RPMI8226 (cell line): ENCODE measurements at regions not wholly inside any gene's neighbourhood (a gene's known extent, or its start where the extent isn't known, plus 50 kb on each side); places are given as distances from the start of the nearest gene placed in this dataset.
"Not testable (repeated sequence)": the region's sequence is repeated elsewhere in the genome, so short reads cannot be mapped to it uniquely, and the experiment has no call there.

Source experiments
- DNase-seq: peaks from one replicate; pipeline ENCODE4 v3.0.0-alpha.2; 2015

GRCh38 chr3:82739390-82739789 lies 977.9 kb upstream of the GBE1 start:
- no peak for DNase-seq

- DNase-seq = peak; percentile 22
These were observed 975.3 kb upstream of the GBE1 start for GRCh38 chr3:82736696-82737277.

- DNase-seq = no peak
These were observed 953.8 kb upstream of the GBE1 start for GRCh38 chr3:82715091-82715856.

GRCh38 chr3:82707035-82707434 lies 945.6 kb upstream of the GBE1 start:
- no peak for DNase-seq

- no peak for DNase-seq
These were observed 924.3 kb upstream of the GBE1 start for GRCh38 chr3:82685761-82686160.

- DNase-seq = no peak
These were observed 915.0 kb upstream of the GBE1 start for GRCh38 chr3:82676356-82677026.

- no peak for DNase-seq
These were observed 911.5 kb upstream of the GBE1 start for GRCh38 chr3:82672966-82673365.

GRCh38 chr3:82671466-82671865 lies 910.0 kb upstream of the GBE1 start:
- DNase-seq = no peak

- no peak for DNase-seq
These were observed 893.3 kb upstream of the GBE1 start for GRCh38 chr3:82654708-82655107.

DNA sequence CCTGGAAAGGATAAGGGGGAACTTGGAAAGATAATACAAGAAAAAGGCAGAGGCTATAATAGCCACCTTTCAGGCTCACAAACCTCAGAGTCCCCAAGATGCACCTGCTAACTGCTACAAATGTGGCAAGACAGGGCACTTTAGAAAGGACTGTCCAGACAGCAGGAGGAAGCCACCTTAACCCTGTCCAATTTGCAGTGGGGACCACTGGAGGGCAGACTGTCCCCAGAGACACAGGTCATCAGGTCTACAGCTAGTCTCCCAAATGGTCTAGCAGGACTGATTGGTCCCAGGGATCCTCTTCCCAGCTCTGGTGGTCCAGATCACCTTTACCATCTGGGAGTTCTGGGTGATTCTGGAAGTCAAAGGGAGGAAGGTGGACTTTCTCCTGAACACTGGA lies 882.5 kb upstream of the GBE1 start:
- DNase-seq = peak; percentile 9

GRCh38 chr3:82641701-82642100 lies 880.3 kb upstream of the GBE1 start:
- DNase-seq = no peak

GRCh38 chr3:82640254-82640653 lies 878.8 kb upstream of the GBE1 start:
- no peak for DNase-seq

DNA sequence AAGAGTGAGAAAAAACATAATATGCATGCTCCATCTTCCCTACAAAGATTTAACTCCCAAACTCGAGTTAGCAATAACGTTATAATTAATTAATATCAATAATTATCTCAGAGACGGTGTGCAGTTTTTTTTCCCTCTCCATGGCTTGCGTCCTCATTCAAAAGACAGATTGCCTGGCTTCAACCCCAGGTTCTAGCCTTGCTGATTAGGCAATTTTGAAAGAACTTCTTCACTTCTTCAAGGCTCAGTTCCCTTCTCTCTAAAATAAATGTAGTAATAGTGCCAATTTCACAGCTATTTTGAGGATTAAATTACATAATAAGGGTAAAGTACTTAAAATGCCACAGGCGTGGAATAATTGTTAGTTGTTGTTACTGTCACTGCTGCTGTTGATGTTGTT lies 876.1 kb upstream of the GBE1 start:
- no peak for DNase-seq

- DNase-seq = no peak
These were observed 874.7 kb upstream of the GBE1 start for GRCh38 chr3:82636177-82636576.

GRCh38 chr3:82633319-82633718 lies 871.9 kb upstream of the GBE1 start:
- DNase-seq = no peak

DNA sequence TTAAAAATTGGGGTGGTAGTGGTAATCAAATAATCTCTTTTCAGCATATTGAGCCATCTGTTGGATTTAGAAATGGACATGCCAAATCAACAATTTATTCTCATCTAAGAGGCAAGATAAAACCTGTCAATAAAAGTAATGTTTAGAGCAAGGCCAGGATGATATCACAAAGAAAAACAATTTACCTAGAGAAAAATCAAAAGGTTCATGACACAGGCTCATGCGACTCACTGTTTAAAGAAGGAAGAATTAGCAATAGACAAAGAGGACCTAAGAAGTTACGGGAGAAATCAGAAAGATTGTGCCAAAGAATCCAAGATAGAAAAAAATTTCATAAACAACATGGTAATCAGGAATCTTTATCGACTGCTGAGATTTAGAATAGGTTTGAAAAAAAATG lies 868.5 kb upstream of the GBE1 start:
- no peak for DNase-seq

DNA sequence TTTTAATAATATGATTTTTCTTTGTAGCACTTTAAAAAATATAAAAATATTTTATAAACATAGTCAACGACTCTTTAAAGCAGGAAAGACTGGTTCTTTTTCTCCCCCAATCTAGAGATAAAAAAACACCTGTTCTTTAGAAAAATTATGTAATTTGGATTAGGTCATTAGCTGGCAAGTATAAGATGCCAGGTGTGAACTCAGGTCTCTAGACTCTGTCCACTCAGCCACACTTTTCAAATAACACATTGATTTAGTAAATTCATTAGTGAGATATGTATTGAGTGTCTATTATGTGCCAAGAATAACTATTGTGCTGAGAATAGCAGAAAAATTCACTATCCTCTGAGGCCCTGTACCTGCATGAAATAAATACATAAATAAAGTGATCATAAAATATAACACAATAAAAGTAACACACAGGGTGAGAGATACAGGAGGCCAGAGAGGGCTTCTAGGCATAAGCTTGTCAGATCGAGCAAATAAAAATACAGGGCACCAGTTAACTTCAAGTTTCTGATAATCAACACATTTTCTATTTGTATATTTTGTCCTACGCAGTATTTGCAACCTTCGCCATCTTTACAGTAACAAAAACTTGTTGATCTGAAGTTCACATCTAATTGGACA lies 867.1 kb upstream of the GBE1 start:
- DNase-seq = no peak

DNA sequence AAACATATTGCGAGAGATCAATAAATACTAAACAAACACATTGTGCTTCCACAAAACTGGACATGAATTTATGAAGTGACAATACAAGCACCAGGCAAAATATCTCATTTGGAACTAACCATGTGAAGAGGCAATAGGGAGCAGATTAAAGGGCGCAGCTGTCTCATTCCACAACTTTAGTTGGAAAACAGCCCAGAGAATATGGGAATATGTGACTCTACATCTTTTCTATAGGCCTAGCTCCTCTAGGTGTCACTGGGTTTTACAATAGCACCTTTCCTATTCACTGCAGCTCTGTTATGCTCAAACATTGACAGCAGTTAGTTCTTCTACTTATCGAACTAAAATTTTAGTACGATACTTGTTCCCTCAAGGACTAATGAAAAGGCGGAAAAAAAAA lies 866.3 kb upstream of the GBE1 start:
- no peak for DNase-seq

GRCh38 chr3:82620744-82621143 lies 859.3 kb upstream of the GBE1 start:
- not testable (repeated sequence) for DNase-seq

DNA sequence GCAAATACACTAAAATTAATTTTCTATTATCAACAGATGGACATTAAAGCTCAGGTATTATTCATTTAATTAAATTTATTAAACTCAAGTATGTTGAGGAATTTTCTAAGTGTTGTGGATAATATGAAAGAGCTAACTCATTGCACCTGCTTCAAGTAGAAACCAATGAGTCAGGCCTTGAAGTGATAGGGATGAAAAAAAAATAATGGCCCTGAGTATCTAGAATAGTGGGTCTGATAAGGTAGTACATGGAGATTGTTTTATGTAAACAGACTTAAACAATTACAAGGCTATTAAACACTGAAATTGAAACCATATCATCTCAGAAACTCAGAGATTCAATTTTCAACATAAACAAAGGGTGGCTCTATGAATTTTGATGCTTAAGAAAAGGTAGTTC lies 857.1 kb upstream of the GBE1 start:
- DNase-seq = no peak

DNA sequence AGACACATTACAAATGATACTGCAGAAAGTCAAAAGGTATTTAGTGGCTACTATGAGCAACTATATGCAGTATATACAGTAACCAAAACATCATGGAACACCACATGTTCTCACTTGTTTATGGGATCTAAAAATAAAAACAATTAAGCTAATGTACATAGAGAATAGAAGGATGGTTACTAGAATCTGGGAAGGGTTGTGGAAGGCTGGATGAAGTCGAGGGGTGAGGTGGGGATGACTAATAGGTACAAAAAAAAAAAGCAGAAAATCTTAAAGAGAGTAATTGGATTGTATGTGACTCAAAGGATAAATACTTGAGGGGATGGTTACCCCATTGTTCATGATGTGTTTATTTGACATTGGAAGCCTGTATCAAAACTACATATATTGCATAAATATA lies 848.8 kb upstream of the GBE1 start:
- DNase-seq = no peak

DNA sequence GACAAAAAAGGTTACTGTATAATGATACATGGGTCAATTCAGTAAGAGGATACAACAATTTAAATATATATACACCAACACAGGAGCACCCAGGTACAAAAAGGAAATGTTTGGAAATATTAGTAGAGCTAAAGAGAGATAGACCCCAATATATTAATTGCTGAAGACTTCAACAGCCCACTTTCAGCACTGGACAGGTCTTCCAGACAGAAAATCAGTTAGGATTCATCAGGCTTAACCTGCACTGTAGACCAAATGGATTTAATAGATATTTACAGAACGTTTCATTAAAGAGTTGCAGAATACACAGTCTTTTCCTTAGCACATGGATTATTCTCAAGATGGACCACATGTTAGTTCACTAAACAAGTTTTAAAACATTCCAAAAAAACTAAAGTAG lies 845.9 kb upstream of the GBE1 start:
- DNase-seq = no peak

DNA sequence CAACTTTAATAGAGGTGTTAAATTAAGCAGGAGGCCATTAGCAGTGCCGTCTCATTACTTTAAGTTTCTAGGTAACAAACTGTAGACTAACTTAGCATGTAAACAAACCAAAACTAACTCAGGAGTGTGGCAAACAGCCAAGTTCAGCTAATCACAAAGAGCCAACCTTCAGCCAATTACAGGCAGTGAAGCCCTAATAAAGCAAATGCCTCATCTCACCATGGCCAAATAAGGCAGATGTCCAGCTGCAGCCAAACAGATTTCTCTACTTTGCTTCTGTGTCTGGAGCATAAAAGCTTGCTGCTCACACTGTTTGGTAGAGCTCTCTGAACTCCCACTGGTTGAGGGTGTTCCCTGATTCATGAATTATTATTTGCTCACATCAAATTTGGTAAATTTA lies 835.4 kb upstream of the GBE1 start:
- DNase-seq = no peak

DNA sequence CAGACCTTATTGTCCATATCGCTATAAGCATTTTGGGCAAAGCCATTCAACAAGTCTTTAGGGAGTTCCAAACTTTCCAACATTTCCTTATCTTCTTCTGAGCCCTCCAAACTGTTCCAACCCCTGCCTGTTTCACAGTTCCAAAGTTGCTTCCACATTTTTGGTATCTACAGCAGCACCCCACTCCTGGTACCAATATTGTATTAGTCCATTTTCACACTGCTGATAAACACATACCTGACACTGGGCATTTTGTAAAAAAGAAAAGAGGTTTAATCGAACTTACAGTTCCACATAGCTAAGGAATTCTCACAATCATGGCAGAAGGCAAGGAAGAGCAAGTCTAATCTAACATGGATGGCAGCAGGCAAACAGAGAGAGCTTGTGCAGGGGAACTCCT lies 834.1 kb upstream of the GBE1 start:
- no peak for DNase-seq
